Ovary (tissue), 7 donors: ENCODE measurements at regions not wholly inside any gene's neighbourhood (a gene's known extent, or its start where the extent isn't known, plus 50 kb on each side); places are given as distances from the start of the nearest gene placed in this dataset.

Experiments used
- DNase-seq, 5 donors: peaks; one replicate each; pipeline ENCODE4 v3.0.0-alpha.2; 2019 to 2020
- H3K27ac ChIP-seq, 2 donors: fragments of 200-600 bp; one replicate each; pipeline versions ENCODE4 v1.5.1 to v1.8.0; 2019 to 2022
- H3K27me3 ChIP-seq: fragments of 200-600 bp; one replicate; pipeline ENCODE4 v1.8.0; 2022
- H3K36me3 ChIP-seq: fragments of 200-600 bp; sonication (generic); one replicate; pipeline ENCODE4 v1.5.1; 2019
- H3K4me1 ChIP-seq: one replicate; pipeline ENCODE4 v1.8.1; 2013; ENCODE audit warnings: mild to moderate bottlenecking, moderate library complexity; ENCODE audit not compliant: insufficient read depth
- H3K4me3 ChIP-seq: fragments of 200-600 bp; sonication (generic); one replicate; pipeline ENCODE4 v1.5.1; 2017
- H3K9me3 ChIP-seq, 2 donors: fragments of 200-600 bp in 1 of 2; sonication (generic) in 1 of 2; one replicate each; pipeline versions ENCODE4 v1.5.1 to v1.8.1; 2013 to 2019; ENCODE audit warnings: mild to moderate bottlenecking in 1 of 2, moderate library complexity in 1 of 2
- CTCF ChIP-seq, 3 donors: fragments of 450-650 bp in 2 of 3; fragments of 200-600 bp in 1 of 3; IDR thresholded peaks; one replicate each; pipeline versions ENCODE4 v1.5.1 to v1.8.0; 2016 to 2022; ENCODE audit warnings: antibody characterized with exemption in 3 of 3, mild to moderate bottlenecking in 1 of 3
- EP300 ChIP-seq: sonication (generic); formaldehyde crosslinking; IDR thresholded peaks from one replicate; pipeline ENCODE4 v1.6.1; 2017; ENCODE audit warnings: antibody characterized with exemption
- POLR2A ChIP-seq: fragments of 450-650 bp; IDR thresholded peaks from one replicate; pipeline ENCODE4 v1.6.1; 2017; ENCODE audit warnings: antibody characterized with exemption, mild to moderate bottlenecking, moderate library complexity
- WGBS, 3 donors: extraction: QIAGEN DNeasy Blood & Tissue Kit in 1 of 3; methylation state at CpG; one replicate each; pipeline versions ENCODE4 v1.1.5 to v1.1.7; 2013 to 2017; 5-methylcytosine and 5-hydroxymethylcytosine counted together
- intact Hi-C, 4 donors: fragments of 100-400 bp; cut with DNase I; formaldehyde crosslinking; loops; one replicate each; pipeline versions ENCODE4 v1.11.0 to v1.15.1; 2022 to 2023
- donor health status: DM: no; HTN: no; CAD: no; lungs with moderate emphysema.
- donor health status: DM: no; HTN: no; CAD: no.
- donor health status: Bipolar disorder and iron deficiency.
- donor health status: DM: no; HTN: no; CAD: no.
- donor health status: DM: yes; HTN: yes; CAD: no.

- TF ChIP-seq EP300 (no peak), POLR2A (no peak), CTCF (IDR thresholded peaks at IDR 0.05) (no peak)
- H3K4me3 ChIP-seq: no peak overlapping the region
- intact Hi-C loops: no loop called here
- H3K4me1 ChIP-seq: no peaks in the 10 kb centered on the region
- no peaks in the 10 kb centered on the region for H3K27me3 ChIP-seq
- no peak for DNase-seq
- no peaks in the 10 kb centered on the region for H3K9me3 ChIP-seq
- WGBS, 3 donors: 93 to 96% (median 95%) methylated on average over 6 of the region's 6 CpGs
- H3K36me3 ChIP-seq: no peaks in the 10 kb centered on the region
- H3K27ac ChIP-seq: no peak overlapping the region
Observed at GRCh38 chr15:93299675-93300074, 210.7 kb upstream of the RGMA start.

DNA sequence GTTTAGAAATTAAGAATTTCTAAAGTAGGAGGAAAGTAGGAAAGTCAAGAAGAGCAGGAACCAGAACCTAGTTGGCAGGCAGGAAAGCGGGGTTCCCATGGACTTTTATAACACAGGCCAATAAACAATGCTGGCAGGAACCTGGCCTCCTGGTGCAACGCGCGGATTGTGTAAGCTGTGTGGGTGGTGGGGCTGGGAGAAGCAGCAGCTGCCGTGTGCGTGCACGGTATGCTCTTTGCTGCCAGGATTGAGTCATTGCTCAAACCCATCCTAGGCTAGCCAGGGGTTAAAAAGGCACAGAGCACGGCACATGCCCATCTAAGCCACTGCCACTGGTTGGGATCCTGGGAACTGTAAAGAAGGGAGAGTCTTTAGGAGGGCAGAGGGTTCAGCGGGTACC, 209.9 kb upstream of the RGMA start:
- WGBS, 3 donors: 65 to 80% (median 70%) methylated on average over 9 of the region's 9 CpGs
- H3K27ac ChIP-seq: no peak overlapping the region
- TF ChIP-seq EP300 (no peak), POLR2A (no peak), CTCF (IDR thresholded peaks at IDR 0.05) (no peak)
- peak in 2 of 5 donors; percentile 29 to 35 for DNase-seq
- H3K36me3 ChIP-seq: no peaks in the 10 kb centered on the region
- H3K27me3 ChIP-seq: no peaks in the 10 kb centered on the region
- H3K9me3 ChIP-seq: no peaks in the 10 kb centered on the region
- intact Hi-C loops: no loop called here
- no peaks in the 10 kb centered on the region for H3K4me1 ChIP-seq
- H3K4me3 ChIP-seq: no peak overlapping the region

GRCh38 chr15:93296759-93297500, 207.9 kb upstream of the RGMA start:
- H3K4me3 ChIP-seq: no peak overlapping the region
- no peak for DNase-seq
- no peaks in the 10 kb centered on the region for H3K27me3 ChIP-seq
- no peak for TF ChIP-seq EP300
- no peak for TF ChIP-seq CTCF (IDR thresholded peaks at IDR 0.05)
- no peak for TF ChIP-seq POLR2A
- H3K9me3 ChIP-seq: no peaks in the 10 kb centered on the region
- no peaks in the 10 kb centered on the region for H3K4me1 ChIP-seq
- intact Hi-C loops: no loop called here
- H3K27ac ChIP-seq: no peak overlapping the region
- 49 to 91% (median 74%) methylated on average over 5 to 6 of the region's 6 CpGs for WGBS, 3 donors
- no peaks in the 10 kb centered on the region for H3K36me3 ChIP-seq

DNA sequence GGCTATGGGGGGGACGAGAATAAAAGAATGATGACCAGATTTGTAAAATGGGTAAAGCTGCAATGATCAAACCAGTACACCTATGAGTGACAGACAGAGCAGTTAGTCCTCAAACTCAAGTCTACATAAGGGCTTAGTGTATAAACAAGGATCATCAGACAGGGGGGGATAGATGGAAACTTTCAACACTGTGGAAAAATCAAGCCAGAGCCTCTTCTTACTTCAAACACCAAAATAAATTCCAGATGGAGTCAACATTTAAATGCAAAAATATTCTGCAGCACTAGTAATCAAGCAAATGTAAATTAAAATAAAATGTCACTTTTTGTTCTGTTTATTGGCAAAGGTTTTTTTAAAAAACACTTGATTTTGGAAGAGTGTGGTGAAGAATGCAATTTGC, 205.9 kb upstream of the RGMA start:
- no peaks in the 10 kb centered on the region for H3K36me3 ChIP-seq
- no peaks in the 10 kb centered on the region for H3K9me3 ChIP-seq
- TF ChIP-seq EP300: no peak
- TF ChIP-seq CTCF (IDR thresholded peaks at IDR 0.05): no peak
- TF ChIP-seq POLR2A: no peak
- WGBS, 3 donors: 90 to 98% (median 96%) methylated on average over 1 of the region's 1 CpG
- H3K4me3 ChIP-seq: no peak overlapping the region
- no peak overlapping the region for H3K27ac ChIP-seq
- intact Hi-C loops: no loop called here
- no peaks in the 10 kb centered on the region for H3K27me3 ChIP-seq
- H3K4me1 ChIP-seq: no peaks in the 10 kb centered on the region
- no peak for DNase-seq
